ENCODE measurements at regions not wholly inside any gene's neighbourhood (a gene's known extent, or its start where the extent isn't known, plus 50 kb on each side); places are given as distances from the start of the nearest gene placed in this dataset.

- Histone ChIP-seq H3K9ac (ENCODE audit: insufficient read depth in 1 of 2, low read depth in 2 of 2, low read length in 2 of 2) (no peak overlapping the region), H3K4me1 (replicated peaks in 1 of 2; ENCODE audit: control insufficient read depth in 2 of 2, insufficient read depth in 2 of 2, low read length in 2 of 2) (no peaks in the 10 kb centered on the region), H3K9me1 (ENCODE audit: control insufficient read depth, insufficient read depth, low read length) (no peaks in the 10 kb centered on the region), H3K4me2 (ENCODE audit: insufficient read depth, low read length) (no peak overlapping the region), H3K36me3 (ENCODE audit: control insufficient read depth, insufficient read depth, low read length) (no peaks in the 10 kb centered on the region), H3K9me3 (replicated peaks; ENCODE audit: control insufficient read depth, insufficient read depth, low read depth, low read length) (no peaks in the 10 kb centered on the region), H4K20me1 (replicated peaks; ENCODE audit: control insufficient read depth, insufficient read depth, low read length) (no peaks in the 10 kb centered on the region), H3K79me2 (ENCODE audit: control insufficient read depth, insufficient read depth, low read length) (no peaks in the 10 kb centered on the region), H3K27ac (ENCODE audit: extremely low read depth, low read depth, low read length) (no peak overlapping the region), H3K4me3 (no peak overlapping the region), H3K27me3 (ENCODE audit: control insufficient read depth in 2 of 2, insufficient read depth in 2 of 2, low read length in 2 of 2) (no peaks in the 10 kb centered on the region), H2AFZ (ENCODE audit: low read depth, low read length) (no peak overlapping the region)
- CTCF ChIA-PET (ENCODE audit: low intra/inter-chr PET ratio), result no interaction called here
- no peak for DNase-seq (ENCODE audit: extremely low read depth in 1 of 4, low spot score in 3 of 4)
- in situ Hi-C loops (cut with MboI) (no loop called here), intact Hi-C loops (cut with micrococcal nuclease) (no loop called here)
- TF ChIP-seq MXI1 (IDR thresholded peaks at IDR 0.05; ENCODE audit: low read depth, low read length), result no peak
- TF ChIP-seq POLR3A (IDR thresholded peaks at IDR 0.05; ENCODE audit: borderline replicate concordance, extremely low read depth, insufficient read depth, insufficient read length), result no peak
- no peak for TF ChIP-seq CHCHD3 (CRISPR knock-in tag; IDR thresholded peaks at IDR 0.05)
- no peak for TF ChIP-seq UBTF (IDR thresholded peaks at IDR 0.05; ENCODE audit: borderline replicate concordance in 1 of 2, low read depth in 2 of 2, low read length in 2 of 2)
- TF ChIP-seq SMARCA5 (IDR thresholded peaks at IDR 0.05), result no peak
- TF ChIP-seq HLTF (IDR thresholded peaks at IDR 0.05), result no peak
- no peak for TF ChIP-seq CBX2 (IDR thresholded peaks at IDR 0.05; ENCODE audit: insufficient read depth, low read length, poor library complexity, severe bottlenecking)
- TF ChIP-seq BMI1 (IDR thresholded peaks at IDR 0.05; ENCODE audit: low read length), result no peak
- TF ChIP-seq CREB3L1 (IDR thresholded peaks at IDR 0.05; ENCODE audit: borderline replicate concordance, low read depth), result no peak
- TF ChIP-seq ZNF655 (CRISPR knock-in tag; IDR thresholded peaks at IDR 0.05), result no peak
- TF ChIP-seq RFX5 (IDR thresholded peaks at IDR 0.05; ENCODE audit: low read depth, low read length), result no peak
- TF ChIP-seq HMGN3 (IDR thresholded peaks at IDR 0.05; ENCODE audit: borderline replicate concordance, extremely low read depth, insufficient read length, low read depth, low read length), result no peak
- TF ChIP-seq TRIM24 (IDR thresholded peaks at IDR 0.05), result no peak
- no peak for TF ChIP-seq FOS (IDR thresholded peaks at IDR 0.05; ENCODE audit: extremely low read depth, insufficient read length)
- no peak for FAIRE-seq
- BruUV-seq (replicated peaks), result no TSS peak
- 0% methylated on average over 3 of the region's 3 CpGs for WGBS (ENCODE audit: insufficient coverage, low coverage, missing lambda C conversion rate)
- POLR2A ChIA-PET, result no interaction called here
- no peak for ATAC-seq
Measured at GRCh38 chr5:17732351-17732923, 98.2 kb downstream of the TAF11L14 start.
